NCI-H187 treated with DMSO at 0.1 percent for 48 hours (cell line): ENCODE measurements at regions not wholly inside any gene's neighbourhood (a gene's known extent, or its start where the extent isn't known, plus 50 kb on each side); places are given as distances from the start of the nearest gene placed in this dataset.

Experiments
- DNase-seq: peaks from one replicate; lab custom pipeline; 2025; lab: John Stamatoyannopoulos, UW

- no peak for DNase-seq
These were observed 206.8 kb downstream of the ZNF326 start for GRCh38 chr1:90201467-90202358.

GRCh38 chr1:90200646-90201205 is 205.8 kb downstream of the ZNF326 start:
- DNase-seq: no peak

GRCh38 chr1:90198616-90199332 is 203.9 kb downstream of the ZNF326 start:
- no peak for DNase-seq

- no peak for DNase-seq
These were observed 198.2 kb downstream of the ZNF326 start for GRCh38 chr1:90193116-90193515.

GRCh38 chr1:90192408-90192807 is 197.5 kb downstream of the ZNF326 start:
- no peak for DNase-seq

GRCh38 chr1:90190523-90190922 is 195.6 kb downstream of the ZNF326 start:
- no peak for DNase-seq

GRCh38 chr1:90189889-90190288 is 195.0 kb downstream of the ZNF326 start:
- no peak for DNase-seq

- DNase-seq: no peak
These were observed 192.3 kb downstream of the ZNF326 start for GRCh38 chr1:90187323-90187585.

- DNase-seq: no peak
These were observed 191.8 kb downstream of the ZNF326 start for GRCh38 chr1:90186506-90187322.

- no peak for DNase-seq
These were observed 181.6 kb downstream of the ZNF326 start for GRCh38 chr1:90176530-90176929.

GRCh38 chr1:90175490-90176167 is 180.7 kb downstream of the ZNF326 start:
- DNase-seq: no peak

GRCh38 chr1:90174246-90174645 is 179.3 kb downstream of the ZNF326 start:
- DNase-seq: no peak

GRCh38 chr1:90162216-90162615 is 167.3 kb downstream of the ZNF326 start:
- no peak for DNase-seq

GRCh38 chr1:90161625-90162024 is 166.7 kb downstream of the ZNF326 start:
- DNase-seq: no peak

- no peak for DNase-seq
These were observed 161.0 kb downstream of the ZNF326 start for GRCh38 chr1:90155721-90156487.

- DNase-seq: no peak
These were observed 159.8 kb downstream of the ZNF326 start for GRCh38 chr1:90154711-90155110.

- no peak for DNase-seq
These were observed 154.2 kb downstream of the ZNF326 start for GRCh38 chr1:90149101-90149500.

GRCh38 chr1:90147093-90147492 is 152.2 kb downstream of the ZNF326 start:
- no peak for DNase-seq

GRCh38 chr1:90144820-90145219 is 149.9 kb downstream of the ZNF326 start:
- no peak for DNase-seq

GRCh38 chr1:90143591-90143990 is 148.7 kb downstream of the ZNF326 start:
- DNase-seq: no peak

GRCh38 chr1:90142697-90143096 is 147.8 kb downstream of the ZNF326 start:
- no peak for DNase-seq
